ENCODE measurements at regions not wholly inside any gene's neighbourhood (a gene's known extent, or its start where the extent isn't known, plus 50 kb on each side); places are given as distances from the start of the nearest gene placed in this dataset.

- Histone ChIP-seq H3K4me1 (no peaks in the 10 kb centered on the region), H3K4me3 (no peak overlapping the region), H3K36me3 (no peaks in the 10 kb centered on the region), H3K27me3 (no peaks in the 10 kb centered on the region), H3K27ac (no peak overlapping the region), H3K9me3 (no peaks in the 10 kb centered on the region)
- intact Hi-C loops (cut with DNase I): loop anchor here (10.0 kb wide), 1 partner anchor 1774 kb away; no protein-coding TSS in a partner anchor
- DNase-seq (ENCODE audit: extremely low spot score in 2 of 2): no peak
- TF ChIP-seq POLR2A (IDR thresholded peaks at IDR 0.05): no peak
- no peak for TF ChIP-seq CTCF (IDR thresholded peaks at IDR 0.05)
- no peak for TF ChIP-seq POLR2AphosphoS5 (IDR thresholded peaks at IDR 0.05; ENCODE audit: insufficient read depth in 1 of 2, low read depth in 1 of 2)
Measured at GRCh38 chr13:89688918-89689317, 1658.6 kb upstream of the MIR17HG start.

GRCh38 chr13:89694451-89694850 lies 1653.0 kb upstream of the MIR17HG start:
- no peaks in the 10 kb centered on the region for H3K9me3 ChIP-seq
- H3K27ac ChIP-seq: no peak overlapping the region
- H3K4me3 ChIP-seq: no peak overlapping the region
- TF ChIP-seq CTCF (IDR thresholded peaks at IDR 0.05) (no peak), POLR2A (IDR thresholded peaks at IDR 0.05) (no peak), POLR2AphosphoS5 (IDR thresholded peaks at IDR 0.05; ENCODE audit: insufficient read depth in 1 of 2, low read depth in 1 of 2) (no peak)
- H3K27me3 ChIP-seq: no peaks in the 10 kb centered on the region
- DNase-seq (ENCODE audit: extremely low spot score in 2 of 2): no peak
- intact Hi-C loops (cut with DNase I): no loop called here
- no peaks in the 10 kb centered on the region for H3K36me3 ChIP-seq
- H3K4me1 ChIP-seq: no peaks in the 10 kb centered on the region

- no peak for TF ChIP-seq POLR2AphosphoS5 (IDR thresholded peaks at IDR 0.05; ENCODE audit: insufficient read depth in 1 of 2, low read depth in 1 of 2)
- TF ChIP-seq POLR2A (IDR thresholded peaks at IDR 0.05): no peak
- TF ChIP-seq CTCF (IDR thresholded peaks at IDR 0.05): peak in 2 of 3 experiments; percentile 15 to 31
- Histone ChIP-seq H3K27me3 (no peaks in the 10 kb centered on the region), H3K27ac (no peak overlapping the region), H3K4me3 (no peak overlapping the region), H3K9me3 (no peaks in the 10 kb centered on the region), H3K36me3 (no peaks in the 10 kb centered on the region), H3K4me1 (no peaks in the 10 kb centered on the region)
- no peak for DNase-seq (ENCODE audit: extremely low spot score in 2 of 2)
- intact Hi-C loops (cut with DNase I): no loop called here
Measured at GRCh38 chr13:89695343-89696257, 1651.9 kb upstream of the MIR17HG start.

- Histone ChIP-seq H3K27me3 (no peaks in the 10 kb centered on the region), H3K36me3 (no peaks in the 10 kb centered on the region), H3K4me3 (no peak overlapping the region), H3K4me1 (no peaks in the 10 kb centered on the region), H3K9me3 (no peaks in the 10 kb centered on the region), H3K27ac (no peak overlapping the region)
- intact Hi-C loops (cut with DNase I): no loop called here
- DNase-seq (ENCODE audit: extremely low spot score in 2 of 2): no peak
- no peak for TF ChIP-seq CTCF (IDR thresholded peaks at IDR 0.05)
- TF ChIP-seq POLR2AphosphoS5 (IDR thresholded peaks at IDR 0.05; ENCODE audit: insufficient read depth in 1 of 2, low read depth in 1 of 2): no peak
- no peak for TF ChIP-seq POLR2A (IDR thresholded peaks at IDR 0.05)
Measured at GRCh38 chr13:89701913-89702312, 1645.6 kb upstream of the MIR17HG start.

GRCh38 chr13:89704040-89704439 lies 1643.4 kb upstream of the MIR17HG start:
- Histone ChIP-seq H3K27me3 (no peaks in the 10 kb centered on the region), H3K9me3 (no peaks in the 10 kb centered on the region), H3K4me3 (no peak overlapping the region), H3K4me1 (no peaks in the 10 kb centered on the region), H3K27ac (no peak overlapping the region), H3K36me3 (no peaks in the 10 kb centered on the region)
- no peak for DNase-seq (ENCODE audit: extremely low spot score in 2 of 2)
- no peak for TF ChIP-seq POLR2AphosphoS5 (IDR thresholded peaks at IDR 0.05; ENCODE audit: insufficient read depth in 1 of 2, low read depth in 1 of 2)
- no peak for TF ChIP-seq CTCF (IDR thresholded peaks at IDR 0.05)
- TF ChIP-seq POLR2A (IDR thresholded peaks at IDR 0.05): no peak
- intact Hi-C loops (cut with DNase I): no loop called here

All from vagina (tissue), 2 donors.